H1 (cell line): ENCODE measurements at regions not wholly inside any gene's neighbourhood (a gene's known extent, or its start where the extent isn't known, plus 50 kb on each side); places are given as distances from the start of the nearest gene placed in this dataset.

Experiments used
- MAFK ChIP-seq: IDR thresholded peaks from 2 replicates; pipeline ENCODE4 v1.6.1; 2012; ENCODE audit warnings: low read depth, mild to moderate bottlenecking, improper control_type of control experiment, low read length
- TF ChIP-seq, protein P1 (sequence below): fragments of 300-600 bp; sonication (generic); IDR thresholded peaks from 2 replicates; pipeline ENCODE4 v1.7.1; 2012; ENCODE audit warnings: low read length, moderate library complexity, mild to moderate bottlenecking, inconsistent platforms; ENCODE audit not compliant: insufficient replicate concordance

DNA sequence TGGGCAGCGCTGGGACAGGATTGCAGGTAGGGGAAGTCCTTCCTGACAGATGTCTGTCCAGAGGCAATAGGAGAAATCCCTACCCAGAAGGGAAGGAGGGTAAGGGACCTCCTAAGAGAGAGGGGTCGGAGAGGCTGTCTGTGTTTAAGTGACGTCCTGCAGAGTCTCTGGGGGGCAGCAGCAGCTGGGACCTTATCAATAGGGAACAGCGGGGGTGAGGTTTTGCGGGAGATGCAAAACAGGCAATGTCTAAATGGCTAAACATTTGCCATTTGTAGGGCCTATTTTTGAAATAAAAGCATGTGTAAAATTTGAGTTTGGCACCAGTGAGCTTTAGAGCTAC lies 108.7 kb upstream of the HS6ST1 start (continued):
- TF ChIP-seq, protein P1, sequence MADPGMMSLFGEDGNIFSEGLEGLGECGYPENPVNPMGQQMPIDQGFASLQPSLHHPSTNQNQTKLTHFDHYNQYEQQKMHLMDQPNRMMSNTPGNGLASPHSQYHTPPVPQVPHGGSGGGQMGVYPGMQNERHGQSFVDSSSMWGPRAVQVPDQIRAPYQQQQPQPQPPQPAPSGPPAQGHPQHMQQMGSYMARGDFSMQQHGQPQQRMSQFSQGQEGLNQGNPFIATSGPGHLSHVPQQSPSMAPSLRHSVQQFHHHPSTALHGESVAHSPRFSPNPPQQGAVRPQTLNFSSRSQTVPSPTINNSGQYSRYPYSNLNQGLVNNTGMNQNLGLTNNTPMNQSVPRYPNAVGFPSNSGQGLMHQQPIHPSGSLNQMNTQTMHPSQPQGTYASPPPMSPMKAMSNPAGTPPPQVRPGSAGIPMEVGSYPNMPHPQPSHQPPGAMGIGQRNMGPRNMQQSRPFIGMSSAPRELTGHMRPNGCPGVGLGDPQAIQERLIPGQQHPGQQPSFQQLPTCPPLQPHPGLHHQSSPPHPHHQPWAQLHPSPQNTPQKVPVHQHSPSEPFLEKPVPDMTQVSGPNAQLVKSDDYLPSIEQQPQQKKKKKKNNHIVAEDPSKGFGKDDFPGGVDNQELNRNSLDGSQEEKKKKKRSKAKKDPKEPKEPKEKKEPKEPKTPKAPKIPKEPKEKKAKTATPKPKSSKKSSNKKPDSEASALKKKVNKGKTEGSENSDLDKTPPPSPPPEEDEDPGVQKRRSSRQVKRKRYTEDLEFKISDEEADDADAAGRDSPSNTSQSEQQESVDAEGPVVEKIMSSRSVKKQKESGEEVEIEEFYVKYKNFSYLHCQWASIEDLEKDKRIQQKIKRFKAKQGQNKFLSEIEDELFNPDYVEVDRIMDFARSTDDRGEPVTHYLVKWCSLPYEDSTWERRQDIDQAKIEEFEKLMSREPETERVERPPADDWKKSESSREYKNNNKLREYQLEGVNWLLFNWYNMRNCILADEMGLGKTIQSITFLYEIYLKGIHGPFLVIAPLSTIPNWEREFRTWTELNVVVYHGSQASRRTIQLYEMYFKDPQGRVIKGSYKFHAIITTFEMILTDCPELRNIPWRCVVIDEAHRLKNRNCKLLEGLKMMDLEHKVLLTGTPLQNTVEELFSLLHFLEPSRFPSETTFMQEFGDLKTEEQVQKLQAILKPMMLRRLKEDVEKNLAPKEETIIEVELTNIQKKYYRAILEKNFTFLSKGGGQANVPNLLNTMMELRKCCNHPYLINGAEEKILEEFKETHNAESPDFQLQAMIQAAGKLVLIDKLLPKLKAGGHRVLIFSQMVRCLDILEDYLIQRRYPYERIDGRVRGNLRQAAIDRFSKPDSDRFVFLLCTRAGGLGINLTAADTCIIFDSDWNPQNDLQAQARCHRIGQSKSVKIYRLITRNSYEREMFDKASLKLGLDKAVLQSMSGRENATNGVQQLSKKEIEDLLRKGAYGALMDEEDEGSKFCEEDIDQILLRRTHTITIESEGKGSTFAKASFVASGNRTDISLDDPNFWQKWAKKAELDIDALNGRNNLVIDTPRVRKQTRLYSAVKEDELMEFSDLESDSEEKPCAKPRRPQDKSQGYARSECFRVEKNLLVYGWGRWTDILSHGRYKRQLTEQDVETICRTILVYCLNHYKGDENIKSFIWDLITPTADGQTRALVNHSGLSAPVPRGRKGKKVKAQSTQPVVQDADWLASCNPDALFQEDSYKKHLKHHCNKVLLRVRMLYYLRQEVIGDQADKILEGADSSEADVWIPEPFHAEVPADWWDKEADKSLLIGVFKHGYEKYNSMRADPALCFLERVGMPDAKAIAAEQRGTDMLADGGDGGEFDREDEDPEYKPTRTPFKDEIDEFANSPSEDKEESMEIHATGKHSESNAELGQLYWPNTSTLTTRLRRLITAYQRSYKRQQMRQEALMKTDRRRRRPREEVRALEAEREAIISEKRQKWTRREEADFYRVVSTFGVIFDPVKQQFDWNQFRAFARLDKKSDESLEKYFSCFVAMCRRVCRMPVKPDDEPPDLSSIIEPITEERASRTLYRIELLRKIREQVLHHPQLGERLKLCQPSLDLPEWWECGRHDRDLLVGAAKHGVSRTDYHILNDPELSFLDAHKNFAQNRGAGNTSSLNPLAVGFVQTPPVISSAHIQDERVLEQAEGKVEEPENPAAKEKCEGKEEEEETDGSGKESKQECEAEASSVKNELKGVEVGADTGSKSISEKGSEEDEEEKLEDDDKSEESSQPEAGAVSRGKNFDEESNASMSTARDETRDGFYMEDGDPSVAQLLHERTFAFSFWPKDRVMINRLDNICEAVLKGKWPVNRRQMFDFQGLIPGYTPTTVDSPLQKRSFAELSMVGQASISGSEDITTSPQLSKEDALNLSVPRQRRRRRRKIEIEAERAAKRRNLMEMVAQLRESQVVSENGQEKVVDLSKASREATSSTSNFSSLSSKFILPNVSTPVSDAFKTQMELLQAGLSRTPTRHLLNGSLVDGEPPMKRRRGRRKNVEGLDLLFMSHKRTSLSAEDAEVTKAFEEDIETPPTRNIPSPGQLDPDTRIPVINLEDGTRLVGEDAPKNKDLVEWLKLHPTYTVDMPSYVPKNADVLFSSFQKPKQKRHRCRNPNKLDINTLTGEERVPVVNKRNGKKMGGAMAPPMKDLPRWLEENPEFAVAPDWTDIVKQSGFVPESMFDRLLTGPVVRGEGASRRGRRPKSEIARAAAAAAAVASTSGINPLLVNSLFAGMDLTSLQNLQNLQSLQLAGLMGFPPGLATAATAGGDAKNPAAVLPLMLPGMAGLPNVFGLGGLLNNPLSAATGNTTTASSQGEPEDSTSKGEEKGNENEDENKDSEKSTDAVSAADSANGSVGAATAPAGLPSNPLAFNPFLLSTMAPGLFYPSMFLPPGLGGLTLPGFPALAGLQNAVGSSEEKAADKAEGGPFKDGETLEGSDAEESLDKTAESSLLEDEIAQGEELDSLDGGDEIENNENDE: no peak
- no peak for TF ChIP-seq MAFK
